LoVo (cell line): ENCODE measurements at regions not wholly inside any gene's neighbourhood (a gene's known extent, or its start where the extent isn't known, plus 50 kb on each side); places are given as distances from the start of the nearest gene placed in this dataset.

ENCODE experiments used
- DNase-seq: peaks from one replicate; pipeline ENCODE4 v3.0.0-alpha.2; 2016; ENCODE audit warnings: low spot score

GRCh38 chr22:27293721-27294445 lies 507.7 kb downstream of the MN1 start:
- DNase-seq: no peak

GRCh38 chr22:27295040-27295439 lies 506.5 kb downstream of the MN1 start:
- DNase-seq: no peak

DNA sequence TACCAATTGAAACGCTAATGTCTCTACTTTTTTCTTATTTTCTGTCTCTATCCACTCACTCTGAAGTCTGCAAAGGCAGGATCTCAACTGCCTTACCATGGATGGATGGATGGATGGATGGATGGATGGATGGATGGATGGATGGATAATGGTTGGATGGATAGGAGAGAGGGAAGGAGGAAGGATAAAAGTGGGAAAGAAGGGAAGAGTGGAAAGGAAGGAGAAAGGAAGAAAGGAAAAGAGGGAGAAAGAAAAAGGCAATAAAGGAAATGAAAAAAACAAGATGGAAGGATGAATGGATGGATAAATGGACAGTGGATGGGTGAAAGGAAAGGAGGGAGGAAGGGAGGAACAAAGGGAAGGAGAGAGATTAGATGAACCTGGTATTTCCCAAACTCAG lies 506.0 kb downstream of the MN1 start:
- DNase-seq: no peak

GRCh38 chr22:27296091-27296675 lies 505.4 kb downstream of the MN1 start:
- no peak for DNase-seq

DNA sequence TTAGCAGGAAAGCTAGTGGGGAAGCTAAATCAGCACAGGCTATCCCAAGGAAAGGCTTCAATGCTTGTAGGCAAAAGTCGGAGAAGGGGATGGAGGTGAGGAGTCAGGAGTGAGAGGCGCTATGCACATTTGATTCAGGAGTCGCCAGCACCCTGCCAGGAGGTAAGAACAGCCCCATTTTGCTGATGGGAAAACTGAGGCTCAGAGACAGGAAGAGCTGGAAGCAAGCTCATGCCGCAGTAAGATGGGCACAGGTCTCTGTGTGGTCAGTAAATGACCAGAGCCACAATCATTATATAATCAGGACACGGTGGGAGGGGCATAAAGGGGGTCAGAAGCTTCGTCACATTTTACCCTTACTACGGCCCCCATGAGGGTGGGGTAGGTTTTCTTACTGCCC lies 504.4 kb downstream of the MN1 start:
- no peak for DNase-seq

DNA sequence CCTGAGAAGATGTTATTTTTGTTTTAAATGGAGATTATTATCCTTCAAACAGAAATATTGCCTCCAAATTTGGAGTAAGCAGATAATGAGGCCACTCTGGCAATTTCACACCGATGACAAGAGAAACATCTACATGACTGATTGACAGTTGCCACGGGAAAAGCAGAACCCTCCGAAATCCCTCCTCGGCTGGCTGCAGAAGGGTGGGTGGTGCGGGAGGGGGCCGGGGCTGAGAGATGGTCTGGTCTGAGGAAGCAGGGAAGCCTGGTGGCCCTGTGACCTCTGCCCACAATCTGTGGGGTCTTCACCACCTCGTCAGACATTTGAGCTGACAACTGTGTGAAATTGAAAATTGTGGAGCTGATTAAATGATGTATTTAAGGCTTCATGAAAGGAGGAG lies 503.2 kb downstream of the MN1 start:
- no peak for DNase-seq

DNA sequence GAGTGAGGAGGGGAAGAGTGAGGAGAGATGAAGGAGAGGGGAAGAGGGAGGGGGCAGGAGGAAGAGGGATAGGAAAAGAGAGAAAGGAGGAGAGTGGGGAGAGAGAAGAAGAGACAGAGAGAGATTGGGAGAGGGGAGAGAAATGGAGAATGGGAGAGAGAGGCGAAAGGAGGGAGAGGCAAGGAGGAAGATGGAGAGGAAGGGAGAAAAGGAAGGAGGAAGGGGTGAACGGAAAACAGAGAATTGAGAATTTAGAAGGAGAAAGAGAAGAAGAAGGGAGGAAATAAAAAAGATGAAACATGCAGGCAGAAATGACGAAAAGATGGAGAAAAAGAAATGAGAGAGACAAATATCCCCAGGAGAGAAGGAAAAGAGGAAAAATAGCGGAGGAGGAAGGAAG lies 502.8 kb downstream of the MN1 start:
- no peak for DNase-seq

DNA sequence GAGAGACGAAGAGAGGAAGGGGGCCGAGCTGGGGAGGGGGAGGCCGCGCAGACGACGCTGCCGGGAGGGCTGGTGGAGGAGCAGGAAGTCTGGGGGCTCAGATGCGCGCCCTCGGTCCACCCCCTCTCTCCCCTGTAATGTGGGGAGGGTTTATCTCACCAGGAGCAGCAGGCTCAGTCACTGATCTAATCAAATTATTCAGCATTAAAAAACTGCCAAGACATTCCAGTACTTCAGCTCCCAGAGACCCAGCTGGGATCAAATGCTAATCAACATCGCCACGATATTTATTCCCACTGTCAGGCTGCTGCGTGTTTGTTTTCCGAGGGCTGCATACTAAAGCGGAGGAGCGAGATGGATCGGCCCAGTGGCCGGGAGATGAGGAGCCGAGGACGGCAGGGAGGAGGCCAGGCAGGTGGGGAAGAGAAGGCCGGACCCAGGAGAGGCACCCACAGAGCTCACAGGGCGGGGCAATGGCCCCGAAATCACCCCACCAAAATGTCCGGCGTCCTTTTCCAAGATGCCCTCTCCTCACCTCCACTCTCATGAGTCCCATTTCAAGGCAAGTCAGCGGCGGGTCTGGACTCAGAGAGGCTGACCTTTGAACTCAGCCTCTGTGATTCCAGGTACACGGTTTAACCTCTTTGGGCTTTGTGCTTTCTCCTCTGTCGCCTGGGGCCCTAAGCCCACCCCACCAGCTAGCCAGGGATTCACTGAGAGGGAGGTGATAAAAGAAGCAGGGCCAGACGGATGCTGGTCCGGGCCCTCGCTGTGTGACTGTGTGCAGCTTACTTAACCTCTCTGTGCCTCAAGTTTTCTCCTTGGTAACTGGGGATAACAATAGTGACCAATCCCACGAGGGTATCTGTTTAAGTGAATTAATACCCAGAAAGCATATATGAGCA lies 502.1 kb downstream of the MN1 start:
- no peak for DNase-seq

GRCh38 chr22:27300536-27301285 lies 500.8 kb downstream of the MN1 start:
- DNase-seq: no peak

DNA sequence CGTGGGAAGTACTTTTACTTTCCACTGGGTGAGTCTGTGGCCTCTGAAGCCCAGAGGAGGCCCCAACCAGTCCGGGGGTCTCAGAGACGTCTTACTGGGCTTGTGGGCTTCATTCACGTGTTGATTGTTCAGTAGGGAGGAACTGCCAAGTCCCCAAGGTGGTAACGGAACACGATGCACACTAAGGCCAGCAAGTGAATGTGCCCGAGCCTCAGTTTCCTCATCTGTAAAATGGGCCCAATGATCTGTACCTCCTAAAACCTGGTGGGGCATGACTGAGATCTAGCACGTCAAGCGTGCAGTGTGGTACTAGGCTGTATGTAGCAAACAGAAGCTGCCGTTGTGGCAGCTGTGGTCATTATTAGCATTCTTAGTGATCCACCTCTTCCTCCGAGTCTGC lies 499.1 kb downstream of the MN1 start:
- no peak for DNase-seq

- DNase-seq: no peak
These were observed 497.8 kb downstream of the MN1 start for GRCh38 chr22:27303718-27304117.

DNA sequence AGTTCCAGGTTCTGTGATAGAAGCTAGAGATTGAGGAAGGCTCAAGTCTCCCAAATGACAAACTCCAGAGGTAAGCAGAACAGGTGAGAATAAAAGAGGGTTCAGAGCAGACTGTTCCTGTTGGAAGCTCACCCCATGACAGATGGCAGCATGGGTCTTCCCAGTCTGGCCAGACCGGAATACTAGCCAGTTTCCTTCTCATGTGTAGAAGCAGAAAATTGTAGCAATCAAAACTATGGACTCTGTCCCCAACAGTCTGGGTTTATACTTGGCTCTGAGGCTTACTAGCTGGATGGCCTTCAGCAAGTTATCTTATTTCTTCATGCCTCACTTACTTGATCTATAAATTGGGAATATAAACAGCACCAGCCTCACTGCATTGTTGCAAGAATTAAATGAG lies 494.8 kb downstream of the MN1 start:
- no peak for DNase-seq

DNA sequence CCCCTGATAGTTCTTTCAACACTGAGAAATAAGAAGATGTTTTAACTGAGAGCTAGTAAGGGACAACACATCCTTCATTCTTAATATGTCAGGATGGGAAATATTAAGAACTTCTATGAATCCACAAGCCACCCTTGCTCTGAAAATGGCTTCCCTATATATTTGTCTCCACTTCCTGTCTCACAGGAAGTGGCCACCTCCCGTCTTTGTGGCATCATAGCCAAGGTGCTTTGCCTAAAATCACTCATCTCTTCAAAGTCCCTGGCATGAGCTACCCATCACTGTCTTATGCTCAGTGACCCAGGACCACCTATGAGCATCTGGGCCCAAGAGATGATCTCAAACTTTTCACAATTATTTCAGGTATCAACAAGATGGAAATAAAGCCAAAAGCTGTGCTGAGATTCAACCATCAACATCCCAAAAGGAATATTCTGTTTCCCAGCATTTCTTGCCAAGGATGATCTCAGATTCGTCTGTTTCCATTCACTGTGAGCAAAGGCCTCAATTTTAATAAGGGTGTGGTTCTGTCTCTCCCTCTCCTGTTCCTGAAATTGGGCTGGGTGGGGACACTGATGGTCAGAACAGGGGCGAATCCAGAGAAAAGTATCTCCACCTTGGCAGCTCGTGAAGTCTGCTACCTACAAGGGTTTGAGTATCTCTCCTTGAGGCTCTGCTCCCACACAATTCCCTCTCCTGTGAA lies 493.9 kb downstream of the MN1 start:
- DNase-seq: no peak

- DNase-seq: no peak
These were observed 493.0 kb downstream of the MN1 start for GRCh38 chr22:27308513-27308912.

DNA sequence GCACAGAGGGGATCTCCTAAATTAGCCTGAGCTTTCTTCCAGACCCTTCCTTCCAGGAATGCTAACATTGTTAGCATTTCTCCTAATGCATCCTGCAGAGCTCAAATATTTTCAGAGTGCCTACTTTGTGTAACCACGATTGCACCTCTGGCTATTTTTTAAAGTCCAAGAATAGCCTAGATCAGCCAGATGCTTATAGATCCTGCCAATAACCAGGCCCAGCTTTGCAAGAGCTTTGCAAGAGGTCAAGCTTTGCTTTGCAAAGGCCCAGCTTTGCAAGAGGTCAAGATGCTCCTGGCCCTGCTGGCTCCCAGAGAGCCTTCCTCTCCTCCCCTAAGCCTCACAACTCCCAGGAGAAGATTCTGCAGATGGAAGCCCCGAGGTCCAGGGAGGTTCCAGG lies 491.9 kb downstream of the MN1 start:
- no peak for DNase-seq

GRCh38 chr22:27310966-27311697 lies 490.4 kb downstream of the MN1 start:
- DNase-seq: no peak

DNA sequence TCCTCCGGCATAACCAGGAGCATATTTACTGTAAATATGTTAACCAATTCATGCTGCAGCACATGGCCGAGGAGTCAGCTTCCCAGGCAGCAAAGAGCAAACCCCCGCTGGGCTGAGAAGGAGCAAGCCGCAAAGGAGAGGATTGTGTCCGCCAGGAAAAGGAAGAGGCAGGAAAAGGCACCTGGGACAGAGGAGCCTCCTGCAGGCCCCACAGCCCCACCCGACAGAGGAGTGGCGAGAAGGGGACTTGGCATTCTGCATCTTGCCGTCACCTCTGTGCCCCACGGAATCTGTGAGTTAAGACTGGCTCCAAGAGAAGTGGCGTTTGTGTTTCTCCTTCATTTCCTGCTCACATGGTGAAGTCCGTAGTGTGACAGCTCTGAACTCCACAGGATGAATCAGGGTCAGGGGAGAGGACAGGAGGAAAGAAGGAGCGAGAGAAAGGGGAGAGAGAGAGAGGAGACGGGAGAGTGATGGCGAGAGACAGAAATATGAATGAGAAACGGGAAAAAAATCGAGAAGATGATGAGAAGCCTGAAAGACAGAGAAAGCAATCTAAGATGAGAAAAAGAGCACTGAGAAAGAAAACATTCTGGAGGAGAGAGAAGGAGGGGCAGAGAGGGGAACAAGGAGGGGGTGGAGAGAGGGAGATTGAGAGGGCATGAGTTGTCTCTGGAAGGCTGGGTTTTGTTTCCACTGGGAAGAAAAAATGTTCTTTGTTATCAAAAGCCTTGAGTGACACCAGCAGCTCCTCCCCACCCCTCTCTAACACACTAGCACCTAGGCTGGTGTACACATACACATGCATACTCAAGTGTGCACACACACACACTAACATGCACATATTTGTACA lies 489.6 kb downstream of the MN1 start:
- DNase-seq: no peak

GRCh38 chr22:27312565-27312964 lies 489.0 kb downstream of the MN1 start:
- DNase-seq: no peak

- no peak for DNase-seq
These were observed 488.3 kb downstream of the MN1 start for GRCh38 chr22:27312966-27313855.
